ENCODE measurements at regions not wholly inside any gene's neighbourhood (a gene's known extent, or its start where the extent isn't known, plus 50 kb on each side); places are given as distances from the start of the nearest gene placed in this dataset.

DNA sequence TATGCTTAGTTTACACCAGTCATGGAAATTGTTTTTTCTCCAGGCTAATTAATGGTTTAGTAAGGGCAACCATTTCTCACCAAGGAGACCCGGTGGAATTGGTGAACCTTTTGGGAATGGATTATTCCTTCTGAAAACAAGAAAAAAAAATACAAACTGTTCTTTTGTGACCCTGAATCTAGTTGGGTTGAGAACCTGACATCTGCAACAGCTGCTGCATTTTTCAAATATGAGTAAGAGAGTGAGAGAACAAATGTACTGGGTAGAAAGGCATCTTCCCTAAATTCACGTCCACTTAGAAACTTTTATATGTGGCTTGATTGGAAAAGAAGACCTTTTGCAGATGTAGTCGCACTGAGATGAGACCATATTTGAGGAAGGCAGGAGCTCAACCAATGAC lies 553.4 kb upstream of the EPHA7 start:
- Histone ChIP-seq H3K36me3 (ENCODE audit: control insufficient read depth in 2 of 3, insufficient read depth in 3 of 3, low read length in 3 of 3) (no peaks in the 10 kb centered on the region), H3K27me3 (ENCODE audit: control insufficient read depth, insufficient read depth, low read length) (no peaks in the 10 kb centered on the region), H3K9ac (ENCODE audit: low read length in 3 of 3) (no peak overlapping the region), H3K27ac (ENCODE audit: low read depth in 2 of 2, low read length in 2 of 2) (no peak overlapping the region), H3K4me3 (ENCODE audit: low read length in 3 of 3) (no peak overlapping the region), H3K9me3 (ENCODE audit: control insufficient read depth in 2 of 3, insufficient read depth in 1 of 3, low read length in 3 of 3) (no peaks in the 10 kb centered on the region), H3K4me1 (ENCODE audit: control insufficient read depth in 2 of 3, insufficient read depth in 2 of 3, low read depth in 1 of 3, low read length in 3 of 3) (no peaks in the 10 kb centered on the region)
- no peak for DNase-seq
- TF ChIP-seq, protein P1, sequence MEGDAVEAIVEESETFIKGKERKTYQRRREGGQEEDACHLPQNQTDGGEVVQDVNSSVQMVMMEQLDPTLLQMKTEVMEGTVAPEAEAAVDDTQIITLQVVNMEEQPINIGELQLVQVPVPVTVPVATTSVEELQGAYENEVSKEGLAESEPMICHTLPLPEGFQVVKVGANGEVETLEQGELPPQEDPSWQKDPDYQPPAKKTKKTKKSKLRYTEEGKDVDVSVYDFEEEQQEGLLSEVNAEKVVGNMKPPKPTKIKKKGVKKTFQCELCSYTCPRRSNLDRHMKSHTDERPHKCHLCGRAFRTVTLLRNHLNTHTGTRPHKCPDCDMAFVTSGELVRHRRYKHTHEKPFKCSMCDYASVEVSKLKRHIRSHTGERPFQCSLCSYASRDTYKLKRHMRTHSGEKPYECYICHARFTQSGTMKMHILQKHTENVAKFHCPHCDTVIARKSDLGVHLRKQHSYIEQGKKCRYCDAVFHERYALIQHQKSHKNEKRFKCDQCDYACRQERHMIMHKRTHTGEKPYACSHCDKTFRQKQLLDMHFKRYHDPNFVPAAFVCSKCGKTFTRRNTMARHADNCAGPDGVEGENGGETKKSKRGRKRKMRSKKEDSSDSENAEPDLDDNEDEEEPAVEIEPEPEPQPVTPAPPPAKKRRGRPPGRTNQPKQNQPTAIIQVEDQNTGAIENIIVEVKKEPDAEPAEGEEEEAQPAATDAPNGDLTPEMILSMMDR (IDR thresholded peaks at IDR 0.05; ENCODE audit: borderline replicate concordance, extremely low read depth, insufficient read depth) = no peak
- intact Hi-C loops (cut with DNase I) = no loop called here
- no peak for FAIRE-seq

DNA sequence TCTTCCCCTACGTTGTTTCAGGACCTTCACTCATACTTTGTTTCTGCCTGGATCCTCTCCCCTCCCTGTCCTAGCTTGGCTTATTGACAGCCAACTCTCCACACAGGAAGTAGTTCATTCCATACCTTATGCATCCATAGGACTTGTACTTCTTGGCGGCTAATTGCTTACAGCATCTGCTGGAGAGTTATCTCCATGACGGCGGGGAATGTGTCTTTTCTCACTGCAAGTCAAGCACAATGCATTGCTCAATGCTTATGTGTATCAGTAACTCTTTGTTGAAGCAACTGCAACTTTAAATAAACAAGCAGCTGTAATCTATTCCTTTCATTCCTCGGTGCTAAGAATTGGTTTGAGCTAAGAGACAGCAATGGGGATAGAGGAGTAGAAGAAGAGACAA lies 551.3 kb upstream of the EPHA7 start:
- no peaks in the 10 kb centered on the region for H3K4me1 ChIP-seq (ENCODE audit: control insufficient read depth in 2 of 3, insufficient read depth in 2 of 3, low read depth in 1 of 3, low read length in 3 of 3)
- no peak overlapping the region for H3K9ac ChIP-seq (ENCODE audit: low read length in 3 of 3)
- no peaks in the 10 kb centered on the region for H3K27me3 ChIP-seq (ENCODE audit: control insufficient read depth, insufficient read depth, low read length)
- TF ChIP-seq, protein P1 (IDR thresholded peaks at IDR 0.05; ENCODE audit: borderline replicate concordance, extremely low read depth, insufficient read depth) = no peak
- DNase-seq = no peak
- no peaks in the 10 kb centered on the region for H3K9me3 ChIP-seq (ENCODE audit: control insufficient read depth in 2 of 3, insufficient read depth in 1 of 3, low read length in 3 of 3)
- H3K27ac ChIP-seq (ENCODE audit: low read depth in 2 of 2, low read length in 2 of 2) = no peak overlapping the region
- no peak overlapping the region for H3K4me3 ChIP-seq (ENCODE audit: low read length in 3 of 3)
- intact Hi-C loops (cut with DNase I) = no loop called here
- H3K36me3 ChIP-seq (ENCODE audit: control insufficient read depth in 2 of 3, insufficient read depth in 3 of 3, low read length in 3 of 3) = no peaks in the 10 kb centered on the region
- no peak for FAIRE-seq

DNA sequence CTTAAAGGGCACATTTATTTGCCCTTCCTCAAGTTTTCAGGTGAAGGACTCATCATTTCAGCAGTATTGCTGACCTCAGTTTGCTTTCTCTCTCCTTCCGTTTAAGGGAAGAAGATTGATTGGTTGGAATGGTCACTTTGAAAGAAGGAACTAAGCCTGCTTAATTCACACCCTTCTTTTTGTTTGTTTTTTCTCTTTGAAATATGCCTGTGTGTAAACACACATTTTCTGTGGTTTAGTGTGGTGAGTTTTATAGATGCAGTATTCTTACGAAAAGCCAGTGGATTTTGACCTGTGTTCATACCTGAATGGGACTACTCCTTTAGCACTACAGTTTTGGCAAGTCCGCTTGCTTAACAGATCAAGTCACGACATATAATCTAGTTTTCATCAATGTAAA lies 548.8 kb upstream of the EPHA7 start:
- FAIRE-seq (no peak), DNase-seq (no peak)
- Histone ChIP-seq H3K27me3 (ENCODE audit: control insufficient read depth, insufficient read depth, low read length) (no peaks in the 10 kb centered on the region), H3K27ac (ENCODE audit: low read depth in 2 of 2, low read length in 2 of 2) (no peak overlapping the region), H3K9ac (ENCODE audit: low read length in 3 of 3) (no peak overlapping the region), H3K36me3 (ENCODE audit: control insufficient read depth in 2 of 3, insufficient read depth in 3 of 3, low read length in 3 of 3) (no peaks in the 10 kb centered on the region), H3K4me1 (ENCODE audit: control insufficient read depth in 2 of 3, insufficient read depth in 2 of 3, low read depth in 1 of 3, low read length in 3 of 3) (no peaks in the 10 kb centered on the region), H3K9me3 (ENCODE audit: control insufficient read depth in 2 of 3, insufficient read depth in 1 of 3, low read length in 3 of 3) (no peaks in the 10 kb centered on the region), H3K4me3 (ENCODE audit: low read length in 3 of 3) (no peak overlapping the region)
- TF ChIP-seq, protein P1 (IDR thresholded peaks at IDR 0.05; ENCODE audit: borderline replicate concordance, extremely low read depth, insufficient read depth) = no peak
- intact Hi-C loops (cut with DNase I) = no loop called here

DNA sequence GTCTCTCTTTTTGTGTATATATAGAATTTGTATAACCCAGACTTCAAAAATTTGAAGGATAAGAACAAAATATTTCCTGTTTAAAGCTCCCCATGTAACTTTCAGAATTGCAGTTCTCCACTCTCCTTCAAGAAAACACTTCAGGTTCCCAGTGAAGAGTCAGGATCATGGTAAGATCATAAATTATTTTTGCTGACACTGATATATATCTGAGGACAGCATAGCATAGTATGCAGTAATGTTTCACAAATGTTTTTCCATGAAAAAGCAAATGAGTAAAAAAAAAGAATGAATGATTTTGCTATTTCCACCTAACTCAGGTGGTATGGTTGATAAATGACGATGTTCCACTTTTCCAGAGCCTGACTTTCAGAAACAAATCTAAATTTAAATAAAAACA lies 545.6 kb upstream of the EPHA7 start:
- no peak for FAIRE-seq
- H3K4me1 ChIP-seq (ENCODE audit: control insufficient read depth in 2 of 3, insufficient read depth in 2 of 3, low read depth in 1 of 3, low read length in 3 of 3) = no peaks in the 10 kb centered on the region
- intact Hi-C loops (cut with DNase I) = no loop called here

More for the DNA sequence above, 545.6 kb upstream of the EPHA7 start:
- Histone ChIP-seq H3K27me3 (ENCODE audit: control insufficient read depth, insufficient read depth, low read length) (no peaks in the 10 kb centered on the region), H3K4me3 (ENCODE audit: low read length in 3 of 3) (no peak overlapping the region), H3K27ac (ENCODE audit: low read depth in 2 of 2, low read length in 2 of 2) (no peak overlapping the region), H3K9me3 (ENCODE audit: control insufficient read depth in 2 of 3, insufficient read depth in 1 of 3, low read length in 3 of 3) (no peaks in the 10 kb centered on the region), H3K9ac (ENCODE audit: low read length in 3 of 3) (no peak overlapping the region), H3K36me3 (ENCODE audit: control insufficient read depth in 2 of 3, insufficient read depth in 3 of 3, low read length in 3 of 3) (no peaks in the 10 kb centered on the region)
- TF ChIP-seq, protein P1 (IDR thresholded peaks at IDR 0.05; ENCODE audit: borderline replicate concordance, extremely low read depth, insufficient read depth) = no peak
- no peak for DNase-seq

All from kidney (tissue), 13 donors.